Lower lobe of right lung (tissue), 2 donors: ENCODE measurements at regions not wholly inside any gene's neighbourhood (a gene's known extent, or its start where the extent isn't known, plus 50 kb on each side); places are given as distances from the start of the nearest gene placed in this dataset.

Experiments used
- ATAC-seq, 2 donors: fragments of 200-7000 bp; cut with Tn5 transposase; one replicate each; pipeline ENCODE4 v1.9.1; 2020 to 2022; ENCODE audit warnings: mild to moderate bottlenecking in 2 of 2, moderate library complexity in 2 of 2
- DNase-seq: peaks from one replicate; pipeline ENCODE4 v3.0.0-alpha.2; 2020
- H3K27ac ChIP-seq: fragments of 200-600 bp; one replicate; pipeline ENCODE4 v1.8.0; 2022
- H3K27me3 ChIP-seq: fragments of 200-600 bp; one replicate; pipeline ENCODE4 v1.8.0; 2022; ENCODE audit warnings: low read depth
- H3K36me3 ChIP-seq: fragments of 200-600 bp; one replicate; pipeline ENCODE4 v1.8.0; 2022; ENCODE audit warnings: mild to moderate bottlenecking
- H3K4me1 ChIP-seq: fragments of 200-600 bp; one replicate; pipeline ENCODE4 v1.8.0; 2022
- H3K4me3 ChIP-seq: fragments of 200-600 bp; one replicate; pipeline ENCODE4 v1.8.0; 2022; ENCODE audit warnings: mild to moderate bottlenecking
- H3K9me3 ChIP-seq: fragments of 200-600 bp; one replicate; pipeline ENCODE4 v1.8.0; 2022
- CTCF ChIP-seq: fragments of 200-600 bp; IDR thresholded peaks from one replicate; pipeline ENCODE4 v1.8.0; 2022; ENCODE audit warnings: antibody characterized with exemption, mild to moderate bottlenecking
- intact Hi-C: fragments of 100-400 bp; cut with DNase I; formaldehyde crosslinking; loops from one replicate; pipeline ENCODE4 v1.11.0; 2022
- donor health status: DM: no; HTN: yes; CAD: no; lungs with severe emphysema.

GRCh38 chr6:109315341-109316110 is 66.7 kb downstream of the CD164 start:
- H3K27ac ChIP-seq = no peak overlapping the region
- no peak for ATAC-seq
- H3K4me3 ChIP-seq = no peak overlapping the region
- no peaks in the 10 kb centered on the region for H3K27me3 ChIP-seq
- no peaks in the 10 kb centered on the region for H3K9me3 ChIP-seq
- no peak for DNase-seq
- H3K36me3 ChIP-seq = no peaks in the 10 kb centered on the region
- intact Hi-C loops = no loop called here
- TF ChIP-seq CTCF = no peak
- H3K4me1 ChIP-seq = no peaks in the 10 kb centered on the region

DNA sequence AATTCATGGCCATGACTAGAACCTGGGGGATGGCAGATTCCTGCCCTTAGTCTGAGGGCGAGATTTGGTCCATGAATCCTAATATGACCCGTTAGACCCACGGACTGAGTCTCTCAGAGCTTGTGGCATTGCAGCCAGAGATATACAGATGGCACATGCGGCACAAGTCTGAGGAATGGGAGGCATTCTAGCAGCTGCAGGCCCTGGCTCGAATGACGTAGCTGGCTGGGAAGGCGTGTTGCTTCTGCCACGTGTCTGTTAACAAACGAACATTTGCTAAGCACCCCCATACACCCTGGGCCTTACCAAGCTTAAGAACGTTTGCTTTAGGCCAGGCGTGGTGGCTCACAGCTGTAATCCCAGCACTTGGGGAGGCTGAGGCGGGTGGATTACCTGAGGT is 68.0 kb downstream of the CD164 start:
- ATAC-seq = no peak
- intact Hi-C loops = no loop called here
- TF ChIP-seq CTCF = no peak
- no peak overlapping the region for H3K4me3 ChIP-seq
- DNase-seq = no peak
- H3K9me3 ChIP-seq = no peaks in the 10 kb centered on the region
- no peaks in the 10 kb centered on the region for H3K27me3 ChIP-seq
- no peak overlapping the region for H3K27ac ChIP-seq
- no peaks in the 10 kb centered on the region for H3K4me1 ChIP-seq
- no peaks in the 10 kb centered on the region for H3K36me3 ChIP-seq

DNA sequence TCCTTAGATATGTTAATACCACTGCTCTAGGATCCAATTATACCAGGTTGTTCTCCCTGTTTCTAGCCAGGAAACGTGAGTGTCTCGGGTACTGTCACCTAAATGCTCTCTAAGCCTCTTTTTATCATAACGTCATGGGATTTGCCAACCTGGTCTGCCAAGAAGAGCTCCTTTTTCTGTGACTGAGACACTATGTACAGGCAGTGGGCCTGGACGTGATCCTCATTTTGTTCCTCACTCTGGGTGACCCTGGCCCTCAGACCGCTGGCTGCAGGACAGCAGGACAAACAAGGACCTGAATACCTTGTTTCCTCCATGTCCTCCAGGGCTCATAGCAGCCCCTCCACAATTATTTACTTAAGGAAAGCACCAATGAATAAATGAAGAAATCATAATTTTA is 69.1 kb downstream of the CD164 start:
- Histone ChIP-seq H3K4me3 (no peak overlapping the region), H3K4me1 (no peaks in the 10 kb centered on the region), H3K9me3 (no peaks in the 10 kb centered on the region), H3K27ac (no peak overlapping the region), H3K27me3 (no peaks in the 10 kb centered on the region), H3K36me3 (no peaks in the 10 kb centered on the region)
- no peak for TF ChIP-seq CTCF
- intact Hi-C loops = no loop called here
- DNase-seq = no peak
- no peak for ATAC-seq

DNA sequence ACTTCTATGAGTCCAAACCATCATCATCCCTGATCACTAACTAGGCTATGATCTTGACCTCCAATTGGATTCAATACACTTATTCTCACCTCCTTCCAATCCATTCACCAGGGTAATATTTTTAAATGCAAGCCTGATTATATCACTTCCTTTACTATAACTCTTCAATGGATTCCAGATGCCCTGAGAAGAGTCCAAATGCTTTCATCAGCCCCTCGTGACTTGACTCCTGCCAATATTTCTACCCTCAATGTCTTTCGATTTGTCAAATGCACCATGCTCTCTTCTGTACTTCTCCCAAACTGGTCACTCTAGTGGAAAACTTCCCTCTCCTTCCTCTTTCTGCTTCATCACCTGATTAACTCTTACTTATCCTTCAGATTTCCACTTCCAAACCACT is 70.8 kb downstream of the CD164 start:
- H3K36me3 ChIP-seq = no peaks in the 10 kb centered on the region
- DNase-seq = no peak
- H3K27me3 ChIP-seq = no peaks in the 10 kb centered on the region
- intact Hi-C loops = no loop called here
- ATAC-seq = no peak
- H3K27ac ChIP-seq = no peak overlapping the region
- H3K4me1 ChIP-seq = no peaks in the 10 kb centered on the region
- TF ChIP-seq CTCF = no peak
- no peak overlapping the region for H3K4me3 ChIP-seq
- no peaks in the 10 kb centered on the region for H3K9me3 ChIP-seq

DNA sequence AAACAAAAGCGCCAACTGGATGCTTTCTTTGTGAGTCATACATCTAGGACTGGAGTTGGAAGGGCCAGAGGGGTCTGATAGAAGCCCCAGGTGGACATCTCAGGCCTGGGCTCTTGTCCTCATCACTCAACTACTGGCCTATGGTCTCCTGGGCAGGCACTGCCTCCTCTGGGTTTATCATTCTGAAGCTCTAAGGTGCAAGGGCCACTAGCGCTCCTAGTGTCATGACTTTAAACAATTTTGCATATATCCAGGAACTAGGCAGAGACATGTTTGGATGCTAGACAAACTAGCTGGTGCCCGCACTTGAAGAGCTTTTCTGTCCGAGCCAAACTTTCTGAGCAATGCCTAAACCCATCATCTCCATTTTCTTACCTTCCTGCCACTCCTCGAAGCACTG is 72.3 kb downstream of the CD164 start:
- H3K9me3 ChIP-seq = no peaks in the 10 kb centered on the region
- H3K4me3 ChIP-seq = no peak overlapping the region
- intact Hi-C loops = no loop called here
- H3K27ac ChIP-seq = no peak overlapping the region
- no peaks in the 10 kb centered on the region for H3K36me3 ChIP-seq
- TF ChIP-seq CTCF = no peak
- H3K27me3 ChIP-seq = no peaks in the 10 kb centered on the region
- DNase-seq (no peak), ATAC-seq (no peak)
- H3K4me1 ChIP-seq = peaks cover under 1% of the 10 kb centered on the region
